Colonic mucosa (tissue), 4 donors: ENCODE measurements at regions not wholly inside any gene's neighbourhood (a gene's known extent, or its start where the extent isn't known, plus 50 kb on each side); places are given as distances from the start of the nearest gene placed in this dataset.

Experiments
- DNase-seq: peaks from one replicate; pipeline ENCODE4 v3.0.0-alpha.2; 2020
- H3K27ac ChIP-seq: fragments of 200-600 bp; one replicate; pipeline ENCODE4 v1.8.0; 2021
- H3K27me3 ChIP-seq: fragments of 200-600 bp; one replicate; pipeline ENCODE4 v1.8.0; 2021
- H3K36me3 ChIP-seq: fragments of 200-600 bp; one replicate; pipeline ENCODE4 v1.8.0; 2021
- H3K4me1 ChIP-seq: fragments of 200-600 bp; one replicate; pipeline ENCODE4 v1.8.0; 2021; ENCODE audit warnings: mild to moderate bottlenecking
- H3K4me3 ChIP-seq: fragments of 200-600 bp; one replicate; pipeline ENCODE4 v1.8.0; 2021
- H3K9ac ChIP-seq, 2 donors: one replicate each; pipeline ENCODE4 v1.7.0; 2013; ENCODE audit warnings: control low read depth in 2 of 2, low read depth in 2 of 2, low read length in 2 of 2
- H3K9me3 ChIP-seq: fragments of 200-600 bp; one replicate; pipeline ENCODE4 v1.8.0; 2021
- intact Hi-C: fragments of 100-400 bp; cut with DNase I; formaldehyde crosslinking; loops from one replicate; pipeline ENCODE4 v1.14.1; 2022
- TF ChIP-seq, protein P1 (sequence below): fragments of 200-600 bp; IDR thresholded peaks from one replicate; pipeline ENCODE4 v1.8.0; 2022; ENCODE audit warnings: antibody characterized with exemption, mild to moderate bottlenecking
- donor health status: healthy.
- donor health status: DM: no; HTN: no; CAD: no.
- donor health status: DM: no; HTN: no; CAD: no.

DNA sequence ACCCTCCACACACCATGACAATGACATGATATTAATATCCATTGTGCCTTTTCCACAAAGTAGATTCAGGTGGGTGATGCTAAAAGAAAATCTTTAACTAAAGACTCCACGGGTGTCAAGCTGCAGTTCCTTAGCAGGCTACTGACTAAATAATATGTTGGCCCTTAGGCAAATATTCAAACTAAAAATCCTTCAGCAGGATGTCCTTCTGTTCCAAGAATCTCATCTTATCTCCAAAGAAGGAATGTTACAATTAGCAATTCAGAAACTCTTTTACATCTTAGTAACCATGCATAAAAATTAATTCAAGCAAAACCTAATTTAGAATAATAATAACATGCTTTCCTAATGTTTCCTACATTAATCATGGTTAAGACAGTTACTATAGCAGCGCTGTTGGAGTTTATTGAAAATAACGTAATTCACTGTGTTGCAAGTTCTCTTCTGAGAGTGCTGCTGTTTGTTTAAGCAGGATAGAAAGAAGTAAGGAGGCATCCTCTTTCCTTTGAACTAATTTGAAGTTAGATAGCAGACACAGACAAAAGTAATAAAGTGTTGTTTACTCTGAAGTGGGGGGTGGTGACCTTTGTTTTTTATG is 414.8 kb upstream of the CDH4 start:
- no peak for DNase-seq
- intact Hi-C loops, result no loop called here
- Histone ChIP-seq H3K4me1 (no peaks in the 10 kb centered on the region), H3K27ac (no peak overlapping the region), H3K4me3 (no peak overlapping the region), H3K27me3 (no peaks in the 10 kb centered on the region), H3K9ac (no peak overlapping the region), H3K9me3 (no peaks in the 10 kb centered on the region), H3K36me3 (no peaks in the 10 kb centered on the region)
- TF ChIP-seq, protein P1, sequence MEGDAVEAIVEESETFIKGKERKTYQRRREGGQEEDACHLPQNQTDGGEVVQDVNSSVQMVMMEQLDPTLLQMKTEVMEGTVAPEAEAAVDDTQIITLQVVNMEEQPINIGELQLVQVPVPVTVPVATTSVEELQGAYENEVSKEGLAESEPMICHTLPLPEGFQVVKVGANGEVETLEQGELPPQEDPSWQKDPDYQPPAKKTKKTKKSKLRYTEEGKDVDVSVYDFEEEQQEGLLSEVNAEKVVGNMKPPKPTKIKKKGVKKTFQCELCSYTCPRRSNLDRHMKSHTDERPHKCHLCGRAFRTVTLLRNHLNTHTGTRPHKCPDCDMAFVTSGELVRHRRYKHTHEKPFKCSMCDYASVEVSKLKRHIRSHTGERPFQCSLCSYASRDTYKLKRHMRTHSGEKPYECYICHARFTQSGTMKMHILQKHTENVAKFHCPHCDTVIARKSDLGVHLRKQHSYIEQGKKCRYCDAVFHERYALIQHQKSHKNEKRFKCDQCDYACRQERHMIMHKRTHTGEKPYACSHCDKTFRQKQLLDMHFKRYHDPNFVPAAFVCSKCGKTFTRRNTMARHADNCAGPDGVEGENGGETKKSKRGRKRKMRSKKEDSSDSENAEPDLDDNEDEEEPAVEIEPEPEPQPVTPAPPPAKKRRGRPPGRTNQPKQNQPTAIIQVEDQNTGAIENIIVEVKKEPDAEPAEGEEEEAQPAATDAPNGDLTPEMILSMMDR, result no peak

DNA sequence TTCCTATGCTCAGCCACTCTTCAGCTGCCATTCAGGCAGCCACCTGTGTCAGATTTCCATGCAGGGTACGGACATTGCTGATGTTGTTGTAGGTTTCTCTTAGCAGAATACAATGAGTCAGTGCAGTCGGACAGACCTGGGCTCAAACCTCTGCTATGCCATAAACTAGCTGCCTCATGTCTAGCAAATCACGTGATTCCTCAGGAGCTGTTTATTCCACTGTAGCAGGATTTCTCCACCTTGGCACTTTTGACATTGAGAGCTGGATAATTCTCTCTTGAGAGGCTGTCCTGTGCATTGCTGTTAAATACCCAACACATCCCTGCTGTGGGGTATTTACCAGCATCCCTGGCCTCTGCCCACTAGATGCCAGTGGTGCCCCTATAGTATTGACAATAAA is 413.8 kb upstream of the CDH4 start:
- TF ChIP-seq, protein P1, result no peak
- Histone ChIP-seq H3K9me3 (no peaks in the 10 kb centered on the region), H3K36me3 (no peaks in the 10 kb centered on the region), H3K4me1 (no peaks in the 10 kb centered on the region), H3K9ac (no peak overlapping the region), H3K27me3 (no peaks in the 10 kb centered on the region), H3K4me3 (no peak overlapping the region), H3K27ac (no peak overlapping the region)
- intact Hi-C loops, result no loop called here
- DNase-seq, result no peak

DNA sequence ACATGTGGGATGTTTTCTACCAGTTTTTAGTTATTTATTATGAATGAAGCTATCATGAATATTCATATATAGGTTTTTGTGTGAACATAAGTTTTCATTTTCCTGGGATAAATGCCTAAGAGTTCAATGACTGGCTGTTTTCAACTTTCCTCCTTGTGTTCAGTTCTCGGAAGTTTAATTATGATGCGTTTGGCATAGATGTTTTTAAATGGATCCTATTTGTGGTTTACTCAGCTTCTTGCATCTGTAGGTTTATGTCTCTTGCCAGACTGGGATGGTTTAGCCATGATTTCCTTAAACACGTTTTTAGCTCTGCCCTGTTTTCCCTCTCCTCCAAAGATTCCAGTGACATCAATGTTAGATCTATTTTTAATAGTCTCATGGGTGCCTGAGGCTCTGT is 411.1 kb upstream of the CDH4 start:
- Histone ChIP-seq H3K27me3 (no peaks in the 10 kb centered on the region), H3K27ac (no peak overlapping the region), H3K9ac (no peak overlapping the region), H3K4me1 (no peaks in the 10 kb centered on the region), H3K4me3 (no peak overlapping the region), H3K9me3 (no peaks in the 10 kb centered on the region), H3K36me3 (no peaks in the 10 kb centered on the region)
- intact Hi-C loops, result no loop called here
- TF ChIP-seq, protein P1, result no peak
- no peak for DNase-seq

DNA sequence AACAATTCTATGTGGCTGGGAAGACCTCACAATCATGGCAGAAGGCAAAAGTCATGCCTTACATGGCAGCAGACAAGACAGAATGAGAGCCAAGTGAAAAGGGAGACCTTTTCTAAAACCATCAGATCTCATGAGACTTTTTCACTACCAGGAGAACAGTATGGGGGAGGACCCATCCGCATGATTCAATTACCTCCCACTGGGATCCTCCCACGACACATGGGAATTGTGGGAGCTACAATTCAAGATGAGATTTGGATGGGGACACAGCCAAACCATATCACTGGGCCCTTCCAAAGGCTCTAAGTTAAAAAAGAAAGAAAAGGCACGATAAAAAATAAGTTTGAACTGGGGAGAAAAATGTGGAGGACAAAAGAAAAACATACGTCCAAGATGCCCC is 406.9 kb upstream of the CDH4 start:
- DNase-seq, result no peak
- intact Hi-C loops, result no loop called here
- TF ChIP-seq, protein P1, result no peak

DNA sequence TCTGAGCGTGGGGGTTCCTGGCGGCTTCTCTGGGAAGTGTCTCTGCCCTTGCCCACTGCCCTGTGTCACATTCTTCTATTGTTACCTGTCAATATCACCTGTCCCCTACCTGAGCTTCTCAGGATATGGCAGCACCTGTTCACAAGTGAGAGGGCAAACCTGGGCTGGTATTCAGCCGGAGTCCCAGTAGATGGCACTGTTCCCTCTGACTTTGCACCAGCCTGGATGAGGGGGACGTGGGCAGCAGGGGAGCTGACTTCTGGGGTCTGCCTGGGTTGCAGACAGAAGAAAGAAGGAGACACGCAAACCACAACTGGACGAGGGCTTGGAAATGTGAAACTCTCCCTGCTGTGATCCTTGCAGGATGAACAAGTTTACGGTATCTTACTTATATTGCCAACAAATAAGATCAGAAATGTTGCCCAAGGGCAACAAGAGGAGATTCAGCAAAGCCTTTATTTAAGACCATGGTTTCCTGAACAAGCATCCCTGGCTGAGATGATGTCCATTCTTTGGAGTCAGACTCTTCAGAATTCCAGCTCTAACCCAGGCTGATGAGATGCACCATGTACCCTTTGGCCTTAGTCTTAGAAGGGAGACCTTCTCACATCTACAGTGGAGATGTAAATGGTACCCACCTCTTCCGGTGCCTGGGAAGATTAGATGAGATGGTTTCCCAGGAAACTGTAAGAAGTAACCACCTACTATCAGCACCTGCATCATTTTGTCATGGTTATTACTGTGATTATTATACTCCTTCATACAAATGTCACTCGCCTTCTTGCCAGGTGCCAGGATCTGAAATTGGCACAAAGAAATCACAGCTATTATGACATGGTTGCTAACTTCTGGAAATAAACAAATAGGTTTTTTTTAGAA is 400.0 kb upstream of the CDH4 start:
- TF ChIP-seq, protein P1, result no peak
- Histone ChIP-seq H3K4me3 (no peak overlapping the region), H3K4me1 (no peaks in the 10 kb centered on the region), H3K9ac (no peak overlapping the region), H3K27ac (no peak overlapping the region), H3K36me3 (no peaks in the 10 kb centered on the region), H3K27me3 (no peaks in the 10 kb centered on the region), H3K9me3 (no peaks in the 10 kb centered on the region)
- no peak for DNase-seq
- intact Hi-C loops, result no loop called here

More for the DNA sequence above, 406.9 kb upstream of the CDH4 start:
- no peaks in the 10 kb centered on the region for H3K9me3 ChIP-seq
- no peak overlapping the region for H3K9ac ChIP-seq
- no peaks in the 10 kb centered on the region for H3K27me3 ChIP-seq
- H3K27ac ChIP-seq, result no peak overlapping the region
- no peak overlapping the region for H3K4me3 ChIP-seq
- no peaks in the 10 kb centered on the region for H3K36me3 ChIP-seq
- H3K4me1 ChIP-seq, result no peaks in the 10 kb centered on the region
